Thyroid gland (tissue), 4 donors: ENCODE measurements at regions not wholly inside any gene's neighbourhood (a gene's known extent, or its start where the extent isn't known, plus 50 kb on each side); places are given as distances from the start of the nearest gene placed in this dataset.

ENCODE experiments used
- CTCF ChIP-seq, 6 experiments: fragments of 200-600 bp in 3 of 6; fragments of 450-650 bp in 3 of 6; sonication (generic) in 3 of 6; IDR thresholded peaks; one replicate each; pipeline ENCODE4 v1.5.1; 2016 to 2019; ENCODE audit warnings: antibody characterized with exemption in 6 of 6, mild to moderate bottlenecking in 2 of 6, inconsistent platforms in 1 of 6, moderate library complexity in 1 of 6
- POLR2A ChIP-seq, 2 donors: fragments of 450-650 bp; IDR thresholded peaks; one replicate each; pipeline ENCODE4 v1.6.1; 2017; ENCODE audit warnings: antibody characterized with exemption in 2 of 2, mild to moderate bottlenecking in 2 of 2, moderate library complexity in 1 of 2

GRCh38 chr10:14433147-14433546 is 102.4 kb upstream of the FRMD4A start:
- TF ChIP-seq CTCF (IDR thresholded peaks at IDR 0.05): no peak
- no peak for TF ChIP-seq POLR2A (IDR thresholded peaks at IDR 0.05)
